PFSK-1 (cell line): ENCODE measurements at regions not wholly inside any gene's neighbourhood (a gene's known extent, or its start where the extent isn't known, plus 50 kb on each side); places are given as distances from the start of the nearest gene placed in this dataset.

Experiments
- FOXP2 ChIP-seq: optimal IDR thresholded peaks from 2 replicates; pipeline ENCODE3; 2011; ENCODE audit warnings: borderline replicate concordance, control low read depth, inconsistent platforms; ENCODE audit not compliant: insufficient read depth; ENCODE audit errors: extremely low read length, extremely low read depth
- POLR2AphosphoS5 ChIP-seq: IDR thresholded peaks from 2 replicates; pipeline ENCODE4 v1.6.1; 2012; ENCODE audit warnings: low read depth, mild to moderate bottlenecking, control low read depth, low read length, moderate library complexity
- REST ChIP-seq, 2 experiments: IDR thresholded peaks; 2 replicates each; pipeline versions ENCODE4 v1.6.1 to v1.8.0; 2011 to 2012; ENCODE audit warnings: low read depth in 2 of 2, low read length in 2 of 2, control low read depth in 1 of 2, inconsistent platforms in 1 of 2, mild to moderate bottlenecking in 1 of 2, moderate library complexity in 1 of 2; ENCODE audit not compliant: insufficient read depth in 1 of 2
- SIN3A ChIP-seq: IDR thresholded peaks from 2 replicates; pipeline ENCODE4 v1.6.1; 2012; ENCODE audit warnings: mild to moderate bottlenecking, low read length, moderate library complexity, borderline replicate concordance; ENCODE audit not compliant: insufficient read depth
- TAF1 ChIP-seq: IDR thresholded peaks from 2 replicates; pipeline ENCODE4 v1.6.1; 2012; ENCODE audit warnings: low read length, control low read depth, borderline replicate concordance; ENCODE audit not compliant: insufficient read depth

GRCh38 chr12:17348311-17348710 is 741.7 kb downstream of the RERGL start:
- TF ChIP-seq FOXP2 = no peak
- no peak for TF ChIP-seq REST (IDR thresholded peaks at IDR 0.05; ENCODE audit: insufficient read depth in 1 of 2, low read depth in 2 of 2, low read length in 2 of 2)
- TF ChIP-seq TAF1 = no peak
- TF ChIP-seq SIN3A = no peak

GRCh38 chr12:17344649-17345048 is 738.7 kb upstream of the LMO3 start:
- TF ChIP-seq SIN3A (no peak), TAF1 (no peak), FOXP2 (no peak), POLR2AphosphoS5 (no peak), REST (IDR thresholded peaks at IDR 0.05; ENCODE audit: insufficient read depth in 1 of 2, low read depth in 2 of 2, low read length in 2 of 2) (no peak)

GRCh38 chr12:17342381-17342961 is 736.5 kb upstream of the LMO3 start:
- TF ChIP-seq TAF1 (no peak), FOXP2 (no peak), POLR2AphosphoS5 (no peak), SIN3A (no peak), REST (IDR thresholded peaks at IDR 0.05; ENCODE audit: insufficient read depth in 1 of 2, low read depth in 2 of 2, low read length in 2 of 2) (no peak)

- TF ChIP-seq TAF1 (no peak), SIN3A (no peak), POLR2AphosphoS5 (no peak), FOXP2 (no peak), REST (IDR thresholded peaks at IDR 0.05; ENCODE audit: insufficient read depth in 1 of 2, low read depth in 2 of 2, low read length in 2 of 2) (no peak)
These were observed 729.5 kb upstream of the LMO3 start for GRCh38 chr12:17335487-17335886.

GRCh38 chr12:17334784-17335183 is 728.8 kb upstream of the LMO3 start:
- TF ChIP-seq SIN3A (no peak), FOXP2 (no peak), POLR2AphosphoS5 (no peak), TAF1 (no peak), REST (IDR thresholded peaks at IDR 0.05; ENCODE audit: insufficient read depth in 1 of 2, low read depth in 2 of 2, low read length in 2 of 2) (no peak)
